Left ventricle myocardium inferior (tissue), 1 donor: ENCODE measurements at regions not wholly inside any gene's neighbourhood (a gene's known extent, or its start where the extent isn't known, plus 50 kb on each side); places are given as distances from the start of the nearest gene placed in this dataset.

Experiments used
- DNase-seq: peaks from one replicate; pipeline ENCODE4 v3.0.0-alpha.2; 2020
- H3K27ac ChIP-seq: fragments of 200-600 bp; replicated peaks from 2 replicates; pipeline ENCODE4 v1.8.0; 2021
- H3K27me3 ChIP-seq: fragments of 200-600 bp; 2 replicates; pipeline ENCODE4 v1.8.0; 2021; ENCODE audit warnings: low read depth
- H3K36me3 ChIP-seq: fragments of 200-600 bp; 2 replicates; pipeline ENCODE4 v1.8.0; 2021
- H3K4me1 ChIP-seq: fragments of 200-600 bp; 2 replicates; pipeline ENCODE4 v1.8.0; 2021
- H3K4me3 ChIP-seq: fragments of 200-600 bp; 2 replicates; pipeline ENCODE4 v1.8.0; 2021; ENCODE audit warnings: mild to moderate bottlenecking, moderate library complexity
- H3K9me3 ChIP-seq: fragments of 200-600 bp; replicated peaks from 2 replicates; pipeline ENCODE4 v1.8.0; 2021
- CTCF ChIP-seq: fragments of 200-600 bp; IDR thresholded peaks from 2 replicates; pipeline ENCODE4 v1.8.0; 2021; ENCODE audit warnings: antibody characterized with exemption, mild to moderate bottlenecking, borderline replicate concordance
- intact Hi-C: fragments of 100-400 bp; cut with micrococcal nuclease; formaldehyde crosslinking; loops from one replicate; pipeline ENCODE4 v1.11.0; 2022
- donor health status: DM: no; HTN: yes; CAD: no; lungs with severe emphysema.

- H3K27me3 ChIP-seq, result no peaks in the 10 kb centered on the region
- H3K4me3 ChIP-seq, result no peak overlapping the region
- peak overlapping the region; percentile 62 for H3K27ac ChIP-seq
- no peaks in the 10 kb centered on the region for H3K36me3 ChIP-seq
- H3K9me3 ChIP-seq, result no peaks in the 10 kb centered on the region
- intact Hi-C loops, result no loop called here
- peaks cover 47% of the 10 kb centered on the region for H3K4me1 ChIP-seq
- TF ChIP-seq CTCF, result no peak
- no peak for DNase-seq
Measured at GRCh38 chr13:50691176-50691680, 152.3 kb downstream of the DLEU7 start.

- no peak for DNase-seq
- no peaks in the 10 kb centered on the region for H3K36me3 ChIP-seq
- H3K27ac ChIP-seq, result peak overlapping the region; percentile 62
- TF ChIP-seq CTCF, result no peak
- intact Hi-C loops, result no loop called here
- H3K4me3 ChIP-seq, result no peak overlapping the region
- H3K4me1 ChIP-seq, result peaks cover 44% of the 10 kb centered on the region
- no peaks in the 10 kb centered on the region for H3K9me3 ChIP-seq
- H3K27me3 ChIP-seq, result no peaks in the 10 kb centered on the region
Measured at GRCh38 chr13:50691681-50692263, 151.7 kb downstream of the DLEU7 start.

- Histone ChIP-seq H3K27ac (peak overlapping the region; percentile 77), H3K9me3 (no peaks in the 10 kb centered on the region)
- intact Hi-C loops, result no loop called here
Measured at GRCh38 chr13:50692396-50692915, 151.0 kb downstream of the DLEU7 start.

GRCh38 chr13:50693727-50694126 lies 149.8 kb downstream of the DLEU7 start:
- intact Hi-C loops, result no loop called here
- no peak for TF ChIP-seq CTCF
- Histone ChIP-seq H3K4me3 (peak overlapping the region; percentile 0), H3K9me3 (no peaks in the 10 kb centered on the region), H3K36me3 (no peaks in the 10 kb centered on the region), H3K4me1 (peaks cover 63% of the 10 kb centered on the region), H3K27ac (peak overlapping the region; percentile 77), H3K27me3 (no peaks in the 10 kb centered on the region)
- peak; percentile 65 for DNase-seq

More at GRCh38 chr13:50692396-50692915, 151.0 kb downstream of the DLEU7 start:
- H3K4me3 ChIP-seq, result no peak overlapping the region
- H3K36me3 ChIP-seq, result no peaks in the 10 kb centered on the region
- no peak for TF ChIP-seq CTCF
- no peak for DNase-seq
- H3K4me1 ChIP-seq, result peaks cover 50% of the 10 kb centered on the region
- H3K27me3 ChIP-seq, result no peaks in the 10 kb centered on the region

GRCh38 chr13:50697746-50698539 lies 145.5 kb downstream of the DLEU7 start:
- peaks cover 66% of the 10 kb centered on the region for H3K4me1 ChIP-seq
- TF ChIP-seq CTCF, result no peak
- H3K27ac ChIP-seq, result peak overlapping the region; percentile 78
- intact Hi-C loops, result no loop called here
- H3K27me3 ChIP-seq, result no peaks in the 10 kb centered on the region
- DNase-seq, result no peak
- peak overlapping the region; percentile 7 for H3K4me3 ChIP-seq
- H3K9me3 ChIP-seq, result no peaks in the 10 kb centered on the region
- no peaks in the 10 kb centered on the region for H3K36me3 ChIP-seq
